ENCODE measurements at regions not wholly inside any gene's neighbourhood (a gene's known extent, or its start where the extent isn't known, plus 50 kb on each side); places are given as distances from the start of the nearest gene placed in this dataset.
A peak's percentile ranks its signal among the peaks of the same experiment; 100 is the strongest.

- no peaks in the 10 kb centered on the region for H3K36me3 ChIP-seq
- peaks cover 4% of the 10 kb centered on the region for H3K27me3 ChIP-seq
- no peak for TF ChIP-seq CTCF (IDR thresholded peaks at IDR 0.05)
- H3K9me3 ChIP-seq: no peaks in the 10 kb centered on the region
- no peak overlapping the region for H3K27ac ChIP-seq
- peaks cover 5 to 6% of the 10 kb centered on the region in 2 experiments for H3K4me1 ChIP-seq (ENCODE audit: control insufficient read depth in 1 of 2, insufficient read depth in 1 of 2, low read depth in 1 of 2, low read length in 1 of 2)
- H3K4me3 ChIP-seq (ENCODE audit: low read depth in 1 of 2, low read length in 1 of 2): no peak overlapping the region
Measured at GRCh38 chr9:107431461-107431860, 58.1 kb downstream of the KLF4 start.

GRCh38 chr9:107430071-107430470, 59.5 kb downstream of the KLF4 start:
- no peaks in the 10 kb centered on the region for H3K36me3 ChIP-seq
- no peak overlapping the region for H3K4me3 ChIP-seq (ENCODE audit: low read depth in 1 of 2, low read length in 1 of 2)
- H3K27me3 ChIP-seq: peaks cover 4% of the 10 kb centered on the region
- no peak for TF ChIP-seq CTCF (IDR thresholded peaks at IDR 0.05)
- H3K27ac ChIP-seq: no peak overlapping the region
- peaks cover 0 to 4% of the 10 kb centered on the region in 2 experiments for H3K4me1 ChIP-seq (ENCODE audit: control insufficient read depth in 1 of 2, insufficient read depth in 1 of 2, low read depth in 1 of 2, low read length in 1 of 2)
- H3K9me3 ChIP-seq: no peaks in the 10 kb centered on the region

GRCh38 chr9:107426126-107426525, 63.4 kb downstream of the KLF4 start:
- Histone ChIP-seq H3K4me1 (ENCODE audit: control insufficient read depth in 1 of 2, insufficient read depth in 1 of 2, low read depth in 1 of 2, low read length in 1 of 2) (peaks cover 0 to 6% of the 10 kb centered on the region in 2 experiments), H3K4me3 (ENCODE audit: low read depth in 1 of 2, low read length in 1 of 2) (no peak overlapping the region), H3K9me3 (no peaks in the 10 kb centered on the region), H3K36me3 (no peaks in the 10 kb centered on the region), H3K27ac (no peak overlapping the region), H3K27me3 (peaks cover 8% of the 10 kb centered on the region)
- TF ChIP-seq CTCF (IDR thresholded peaks at IDR 0.05): no peak

GRCh38 chr9:107425101-107426025, 64.2 kb downstream of the KLF4 start:
- peaks cover 8% of the 10 kb centered on the region for H3K27me3 ChIP-seq
- H3K36me3 ChIP-seq: no peaks in the 10 kb centered on the region
- peak; percentile 78 for TF ChIP-seq CTCF (IDR thresholded peaks at IDR 0.05)
- no peaks in the 10 kb centered on the region for H3K9me3 ChIP-seq
- H3K27ac ChIP-seq: no peak overlapping the region
- peaks cover 0 to 6% of the 10 kb centered on the region in 2 experiments for H3K4me1 ChIP-seq (ENCODE audit: control insufficient read depth in 1 of 2, insufficient read depth in 1 of 2, low read depth in 1 of 2, low read length in 1 of 2)
- H3K4me3 ChIP-seq (ENCODE audit: low read depth in 1 of 2, low read length in 1 of 2): peak overlapping the region in 1 of 2 experiments; percentile 25

- no peak overlapping the region for H3K4me3 ChIP-seq (ENCODE audit: low read depth in 1 of 2, low read length in 1 of 2)
- H3K4me1 ChIP-seq (ENCODE audit: control insufficient read depth in 1 of 2, insufficient read depth in 1 of 2, low read depth in 1 of 2, low read length in 1 of 2): peaks cover 0 to 6% of the 10 kb centered on the region in 2 experiments
- no peaks in the 10 kb centered on the region for H3K9me3 ChIP-seq
- peaks cover 23% of the 10 kb centered on the region for H3K27me3 ChIP-seq
- H3K27ac ChIP-seq: no peak overlapping the region
- no peak for TF ChIP-seq CTCF (IDR thresholded peaks at IDR 0.05)
- H3K36me3 ChIP-seq: no peaks in the 10 kb centered on the region
Measured at GRCh38 chr9:107423540-107423939, 66.0 kb downstream of the KLF4 start.
